ENCODE measurements at regions not wholly inside any gene's neighbourhood (a gene's known extent, or its start where the extent isn't known, plus 50 kb on each side); places are given as distances from the start of the nearest gene placed in this dataset.

DNA sequence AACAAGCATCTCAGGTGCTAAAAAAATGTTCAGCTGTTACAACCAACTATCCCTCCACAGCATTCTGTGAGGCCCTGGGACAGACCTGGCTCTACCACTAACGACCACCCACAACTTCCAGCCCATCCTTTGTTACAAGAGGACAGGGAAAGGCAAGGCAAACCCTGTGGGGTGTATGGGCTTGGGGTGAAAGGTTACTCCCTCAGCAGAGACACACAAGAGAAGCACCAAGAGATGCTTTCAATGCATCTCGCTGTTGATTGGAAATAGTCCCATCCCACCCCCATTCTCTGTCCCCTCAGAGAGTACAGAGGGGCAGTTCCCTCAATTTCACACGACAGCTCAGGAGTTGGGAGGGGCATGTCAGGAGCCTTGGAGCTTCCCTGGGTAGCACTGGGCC is 234.1 kb downstream of the CAAP1 start:
- TF ChIP-seq POLR2A (IDR thresholded peaks at IDR 0.05) = no peak
- TF ChIP-seq, protein P1, sequence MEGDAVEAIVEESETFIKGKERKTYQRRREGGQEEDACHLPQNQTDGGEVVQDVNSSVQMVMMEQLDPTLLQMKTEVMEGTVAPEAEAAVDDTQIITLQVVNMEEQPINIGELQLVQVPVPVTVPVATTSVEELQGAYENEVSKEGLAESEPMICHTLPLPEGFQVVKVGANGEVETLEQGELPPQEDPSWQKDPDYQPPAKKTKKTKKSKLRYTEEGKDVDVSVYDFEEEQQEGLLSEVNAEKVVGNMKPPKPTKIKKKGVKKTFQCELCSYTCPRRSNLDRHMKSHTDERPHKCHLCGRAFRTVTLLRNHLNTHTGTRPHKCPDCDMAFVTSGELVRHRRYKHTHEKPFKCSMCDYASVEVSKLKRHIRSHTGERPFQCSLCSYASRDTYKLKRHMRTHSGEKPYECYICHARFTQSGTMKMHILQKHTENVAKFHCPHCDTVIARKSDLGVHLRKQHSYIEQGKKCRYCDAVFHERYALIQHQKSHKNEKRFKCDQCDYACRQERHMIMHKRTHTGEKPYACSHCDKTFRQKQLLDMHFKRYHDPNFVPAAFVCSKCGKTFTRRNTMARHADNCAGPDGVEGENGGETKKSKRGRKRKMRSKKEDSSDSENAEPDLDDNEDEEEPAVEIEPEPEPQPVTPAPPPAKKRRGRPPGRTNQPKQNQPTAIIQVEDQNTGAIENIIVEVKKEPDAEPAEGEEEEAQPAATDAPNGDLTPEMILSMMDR (IDR thresholded peaks at IDR 0.05) = no peak
- Histone ChIP-seq H3K9me3 (no peaks in the 10 kb centered on the region), H3K27ac (no peak overlapping the region), H3K4me1 (no peaks in the 10 kb centered on the region), H3K27me3 (peaks cover 0 to 6% (median 0%) of the 10 kb centered on the region in 4 donors), H3K36me3 (no peaks in the 10 kb centered on the region), H3K4me3 (no peak overlapping the region)
- no peak for DNase-seq
- WGBS, 2 donors = 11 to 45% methylated on average over 1 to 3 of the region's 3 CpGs
- intact Hi-C loops (cut with DNase I) = no loop called here

DNA sequence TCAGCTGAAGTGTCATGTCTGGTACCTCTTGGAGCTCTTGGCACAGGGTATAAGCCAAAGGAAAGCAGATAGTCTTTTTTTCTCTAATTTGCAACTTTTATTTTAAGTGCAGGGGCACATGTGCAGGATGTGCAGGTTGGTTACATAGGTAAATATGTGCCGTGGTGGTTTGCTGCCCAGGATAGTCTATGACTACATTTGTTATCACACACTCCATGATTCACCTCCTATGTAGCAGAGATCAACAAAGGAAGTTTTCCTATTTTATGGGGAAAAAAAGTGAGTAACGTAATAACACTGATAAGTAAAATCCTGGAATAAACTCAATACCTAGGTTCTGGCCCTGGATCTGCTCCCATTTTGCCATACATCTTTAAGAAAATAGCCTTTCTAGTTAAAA is 234.6 kb downstream of the CAAP1 start:
- TF ChIP-seq, protein P1 (IDR thresholded peaks at IDR 0.05) = no peak
- no peak for TF ChIP-seq POLR2A (IDR thresholded peaks at IDR 0.05)
- Histone ChIP-seq H3K27me3 (peaks cover 0 to 6% (median 0%) of the 10 kb centered on the region in 4 donors), H3K9me3 (no peaks in the 10 kb centered on the region), H3K4me1 (no peaks in the 10 kb centered on the region), H3K36me3 (no peaks in the 10 kb centered on the region), H3K4me3 (no peak overlapping the region), H3K27ac (no peak overlapping the region)
- DNase-seq = no peak
- intact Hi-C loops (cut with DNase I) = no loop called here
- 44 to 67% methylated on average over 2 of the region's 2 CpGs for WGBS, 2 donors

DNA sequence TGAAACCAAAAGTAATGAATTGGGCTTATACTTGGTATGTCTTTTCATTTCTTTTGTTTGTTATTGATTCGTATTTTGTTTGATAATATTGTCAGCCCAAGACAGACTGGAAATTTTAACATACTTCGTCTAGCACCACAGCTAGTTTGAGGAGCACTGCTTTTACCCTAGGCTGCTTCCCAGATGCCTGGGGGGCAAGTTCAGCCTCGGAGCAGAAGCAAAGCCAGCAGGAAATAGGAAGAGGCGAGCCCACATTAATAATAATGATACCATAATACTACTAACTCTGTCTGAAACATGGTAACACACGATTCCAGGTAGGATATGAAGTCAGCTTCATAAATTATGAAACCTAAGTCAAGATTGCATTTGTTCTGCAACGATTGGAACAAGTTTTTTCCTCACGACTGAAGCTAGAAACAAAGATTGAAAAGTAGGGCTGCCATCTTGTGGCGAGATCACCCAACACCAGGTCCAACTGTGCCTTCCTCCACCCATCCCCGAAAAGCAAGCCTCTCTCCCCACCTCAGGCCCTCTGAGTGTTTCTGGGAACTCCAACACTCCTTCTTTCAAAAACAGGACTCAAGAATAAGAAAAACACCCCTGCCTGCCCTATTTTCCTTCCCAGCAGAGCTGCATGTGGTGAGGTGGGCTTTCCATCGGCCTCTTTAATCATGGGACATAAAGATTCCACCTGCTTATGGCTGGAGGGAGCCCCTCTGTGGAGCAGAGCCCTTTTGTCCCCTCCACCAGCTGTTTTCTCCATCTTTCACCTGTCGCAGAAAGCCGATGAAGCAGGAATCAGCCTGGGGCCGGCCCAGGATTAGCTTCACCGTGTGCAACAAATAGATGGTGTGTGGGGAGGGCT is 236.4 kb downstream of the CAAP1 start:
- Histone ChIP-seq H3K9me3 (no peaks in the 10 kb centered on the region), H3K36me3 (no peaks in the 10 kb centered on the region), H3K4me1 (no peaks in the 10 kb centered on the region), H3K27ac (no peak overlapping the region), H3K27me3 (peaks cover 0 to 6% (median 0%) of the 10 kb centered on the region in 4 donors), H3K4me3 (no peak overlapping the region)
- TF ChIP-seq POLR2A (IDR thresholded peaks at IDR 0.05) = no peak
- TF ChIP-seq, protein P1 (IDR thresholded peaks at IDR 0.05) = peak in 1 of 6 experiments; percentile 17
- 36 to 39% methylated on average over 13 to 14 of the region's 14 CpGs for WGBS, 2 donors
- intact Hi-C loops (cut with DNase I) = no loop called here
- DNase-seq = no peak

DNA sequence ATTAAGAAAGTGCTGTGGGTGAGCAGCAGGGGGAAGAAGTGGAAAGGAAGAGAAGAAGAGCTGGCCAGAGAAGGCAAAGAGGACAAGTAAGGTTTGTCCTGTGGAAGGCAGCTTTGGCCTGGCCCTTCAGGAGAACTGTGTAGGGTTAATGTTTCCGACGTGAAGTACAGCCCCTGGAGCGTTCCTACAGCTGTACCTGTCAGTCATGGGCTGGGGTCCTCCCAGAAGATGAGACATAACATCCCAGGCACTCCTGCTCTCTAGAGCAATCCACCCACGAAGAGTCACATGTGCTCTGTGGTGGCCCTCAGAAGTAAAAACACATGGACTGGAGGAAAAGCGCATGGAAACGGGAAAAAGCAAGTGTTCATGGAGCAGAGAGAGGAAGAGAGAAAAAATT is 237.4 kb downstream of the CAAP1 start:
- Histone ChIP-seq H3K27me3 (peaks cover 0 to 6% (median 0%) of the 10 kb centered on the region in 4 donors), H3K9me3 (no peaks in the 10 kb centered on the region), H3K4me1 (no peaks in the 10 kb centered on the region), H3K4me3 (no peak overlapping the region), H3K36me3 (no peaks in the 10 kb centered on the region), H3K27ac (no peak overlapping the region)
- intact Hi-C loops (cut with DNase I) = no loop called here
- TF ChIP-seq, protein P1 (IDR thresholded peaks at IDR 0.05) = no peak
- TF ChIP-seq POLR2A (IDR thresholded peaks at IDR 0.05) = no peak
- WGBS, 2 donors = 73 to 75% methylated on average over 6 of the region's 6 CpGs
- DNase-seq = no peak

DNA sequence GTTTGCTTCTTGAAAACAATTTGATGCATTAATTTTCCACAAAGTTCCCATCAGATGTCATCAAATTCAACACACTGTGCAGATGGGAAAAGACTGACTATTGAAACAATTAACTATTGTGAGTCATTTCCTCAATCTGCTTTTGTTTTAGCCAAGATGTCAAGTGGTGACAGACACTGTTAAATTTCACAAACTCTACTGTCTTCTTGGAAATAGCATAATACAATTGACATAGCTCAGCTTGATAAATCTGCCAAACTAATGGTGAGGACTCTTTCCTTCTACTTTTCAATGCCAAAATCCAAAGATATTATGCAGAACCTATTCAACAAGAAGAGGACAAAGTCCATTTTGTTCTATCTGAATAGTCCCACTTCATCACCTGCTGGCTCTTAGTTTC is 242.3 kb downstream of the CAAP1 start:
- no peaks in the 10 kb centered on the region for H3K36me3 ChIP-seq
- no peaks in the 10 kb centered on the region for H3K4me1 ChIP-seq
- TF ChIP-seq, protein P1 (IDR thresholded peaks at IDR 0.05) = no peak
- TF ChIP-seq POLR2A (IDR thresholded peaks at IDR 0.05) = no peak
- H3K27me3 ChIP-seq = peaks cover 0 to 3% (median 0%) of the 10 kb centered on the region in 4 donors
- H3K4me3 ChIP-seq = no peak overlapping the region
- intact Hi-C loops (cut with DNase I) = no loop called here
- DNase-seq = no peak
- no peak overlapping the region for H3K27ac ChIP-seq
- H3K9me3 ChIP-seq = no peaks in the 10 kb centered on the region
